ENCODE measurements at regions not wholly inside any gene's neighbourhood (a gene's known extent, or its start where the extent isn't known, plus 50 kb on each side); places are given as distances from the start of the nearest gene placed in this dataset.

GRCh38 chr3:59244343-59244742, 194.5 kb upstream of the CFAP20DC start:
- DNase-seq (ENCODE audit: low read depth, low spot score): no peak
- no peaks in the 10 kb centered on the region for H3K27me3 ChIP-seq (ENCODE audit: control insufficient read depth, insufficient read depth, low read length)
- CTCF ChIA-PET: no interaction called here
- no peak overlapping the region for H3K27ac ChIP-seq (ENCODE audit: low read depth, low read length)
- H3K9me3 ChIP-seq (ENCODE audit: control insufficient read depth, insufficient read depth, low read length): no peaks in the 10 kb centered on the region
- TF ChIP-seq CTCF (IDR thresholded peaks at IDR 0.05; ENCODE audit: low read depth, low read length): no peak
- POLR2A ChIA-PET: no interaction called here
- no peak overlapping the region for H3K4me3 ChIP-seq (ENCODE audit: low read depth, low read length)

- H3K9me3 ChIP-seq (ENCODE audit: control insufficient read depth, insufficient read depth, low read length): no peaks in the 10 kb centered on the region; the same call in 1 of the 2 replicates
- no peak for DNase-seq (ENCODE audit: low read depth, low spot score)
- CTCF ChIA-PET: no interaction called here
Measured at GRCh38 chr3:59243476-59243875, 193.7 kb upstream of the CFAP20DC start.

GRCh38 chr3:59240666-59241255, 190.9 kb upstream of the CFAP20DC start:
- Histone ChIP-seq H3K9me3 (ENCODE audit: control insufficient read depth, insufficient read depth, low read length) (no peaks in the 10 kb centered on the region; the same call in 1 of the 2 replicates), H3K4me3 (ENCODE audit: low read depth, low read length) (no peak overlapping the region), H3K27ac (ENCODE audit: low read depth, low read length) (no peak overlapping the region), H3K27me3 (ENCODE audit: control insufficient read depth, insufficient read depth, low read length) (no peaks in the 10 kb centered on the region)
- ChIA-PET CTCF (interaction anchor here (0.6 to 1.2 kb wide), 3 partner anchors 27 to 416 kb away, joined by 4 to 6 read pairs (median 5); no protein-coding TSS in a partner anchor), POLR2A (interaction anchor here (0.7 to 1.0 kb wide), 2 partner anchors 185 to 526 kb away, joined by 3 to 6 read pairs; no protein-coding TSS in a partner anchor)
- no peak for DNase-seq (ENCODE audit: low read depth, low spot score)
- no peak for TF ChIP-seq CTCF (IDR thresholded peaks at IDR 0.05; ENCODE audit: low read depth, low read length)

More at GRCh38 chr3:59243476-59243875, 193.7 kb upstream of the CFAP20DC start:
- Histone ChIP-seq H3K27ac (ENCODE audit: low read depth, low read length) (no peak overlapping the region), H3K4me3 (ENCODE audit: low read depth, low read length) (no peak overlapping the region), H3K27me3 (ENCODE audit: control insufficient read depth, insufficient read depth, low read length) (no peaks in the 10 kb centered on the region)
- no peak for TF ChIP-seq CTCF (IDR thresholded peaks at IDR 0.05; ENCODE audit: low read depth, low read length)
- POLR2A ChIA-PET: no interaction called here

- no peak for TF ChIP-seq CTCF (IDR thresholded peaks at IDR 0.05; ENCODE audit: low read depth, low read length)
- H3K27me3 ChIP-seq (ENCODE audit: control insufficient read depth, insufficient read depth, low read length): no peaks in the 10 kb centered on the region
- no peak overlapping the region for H3K27ac ChIP-seq (ENCODE audit: low read depth, low read length)
- ChIA-PET CTCF (interaction anchor here (2.0 kb wide), 1 partner anchor 25 kb away, joined by 9 read pairs; no protein-coding TSS in a partner anchor), POLR2A (no interaction called here)
- no peak overlapping the region for H3K4me3 ChIP-seq (ENCODE audit: low read depth, low read length)
- no peaks in the 10 kb centered on the region; the same call in 1 of the 2 replicates for H3K9me3 ChIP-seq (ENCODE audit: control insufficient read depth, insufficient read depth, low read length)
- no peak for DNase-seq (ENCODE audit: low read depth, low spot score)
Measured at GRCh38 chr3:59237121-59237520, 187.3 kb upstream of the CFAP20DC start.

- CTCF ChIA-PET: no interaction called here
Measured at GRCh38 chr3:59235634-59236012, 185.8 kb upstream of the CFAP20DC start.

More at GRCh38 chr3:59235634-59236012, 185.8 kb upstream of the CFAP20DC start:
- no peak for DNase-seq (ENCODE audit: low read depth, low spot score)
- H3K4me3 ChIP-seq (ENCODE audit: low read depth, low read length): no peak overlapping the region
- H3K27me3 ChIP-seq (ENCODE audit: control insufficient read depth, insufficient read depth, low read length): no peaks in the 10 kb centered on the region
- peaks cover 2% of the 10 kb centered on the region; the same call in 1 of the 2 replicates for H3K9me3 ChIP-seq (ENCODE audit: control insufficient read depth, insufficient read depth, low read length)
- TF ChIP-seq CTCF (IDR thresholded peaks at IDR 0.05; ENCODE audit: low read depth, low read length): no peak
- POLR2A ChIA-PET: no interaction called here
- H3K27ac ChIP-seq (ENCODE audit: low read depth, low read length): no peak overlapping the region
